Panc1 (cell line): ENCODE measurements at regions not wholly inside any gene's neighbourhood (a gene's known extent, or its start where the extent isn't known, plus 50 kb on each side); places are given as distances from the start of the nearest gene placed in this dataset.

Experiments
- ATAC-seq: fragments of 200-7000 bp; cut with Tn5 transposase; 2 replicates; pipeline ENCODE4 v1.9.1; 2020; ENCODE audit warnings: mild to moderate bottlenecking, moderate library complexity
- BruUV-seq: library from RNA; stranded (reverse); fragments of 400-500 nt; replicated peaks from 2 replicates; lab custom pipeline; 2021; lab: Mats Ljungman, UMichigan
- CTCF ChIA-PET: fragments of 300-600 bp; sonication (Branson Sonifier 250); formaldehyde crosslinking; loops from one replicate; lab custom pipeline; 2022; ENCODE audit warnings: antibody characterized with exemption; lab: Charles Lee
- POLR2A ChIA-PET: fragments of 300-600 bp; sonication (Branson Sonifier 250); formaldehyde crosslinking; loops from one replicate; lab custom pipeline; 2022; ENCODE audit warnings: antibody characterized with exemption; lab: Charles Lee
- DNase-seq: peaks from one replicate; pipeline ENCODE4 v3.0.0-alpha.2; 2010; ENCODE audit warnings: low read depth, low spot score
- H3K27ac ChIP-seq: 2 replicates; pipeline ENCODE4 v1.5.1; 2011; ENCODE audit warnings: mild to moderate bottlenecking, low read length, inconsistent platforms
- H3K27me3 ChIP-seq: fragments of 200-500 bp; sonication (Bioruptor generic); 2 replicates; pipeline ENCODE4 v1.6.0; 2014; ENCODE audit warnings: low read length, inconsistent platforms; ENCODE audit not compliant: control insufficient read depth, insufficient read depth
- H3K36me3 ChIP-seq: fragments of 200-500 bp; sonication (Bioruptor generic); 2 replicates; pipeline ENCODE4 v1.5.1; 2014; ENCODE audit warnings: inconsistent platforms, mild to moderate bottlenecking, low read length, moderate library complexity; ENCODE audit not compliant: control insufficient read depth, insufficient read depth
- H3K4me1 ChIP-seq: 2 replicates; pipeline ENCODE4 v1.5.1; 2011; ENCODE audit warnings: inconsistent platforms, mild to moderate bottlenecking, low read length, moderate library complexity; ENCODE audit not compliant: control insufficient read depth, insufficient read depth
- H3K4me3 ChIP-seq, 2 experiments: 2 replicates each; pipeline ENCODE4 v1.5.1; 2011 to 2012; ENCODE audit warnings: low read depth in 2 of 2, low read length in 2 of 2, mild to moderate bottlenecking in 2 of 2, inconsistent platforms in 1 of 2, moderate library complexity in 1 of 2
- H3K9me3 ChIP-seq: fragments of 200-500 bp; sonication (Bioruptor generic); 2 replicates; pipeline ENCODE4 v1.5.1; 2014; ENCODE audit warnings: low read depth, mild to moderate bottlenecking, inconsistent platforms, low read length, moderate library complexity; ENCODE audit not compliant: control insufficient read depth, insufficient read depth
- CTCF ChIP-seq: fragments of 450-650 bp; IDR thresholded peaks from 2 replicates; pipeline ENCODE4 v1.5.1; 2017; ENCODE audit warnings: mild to moderate bottlenecking
- POLR2AphosphoS5 ChIP-seq: IDR thresholded peaks from 2 replicates; pipeline ENCODE4 v1.6.1; 2012; ENCODE audit warnings: mild to moderate bottlenecking, low read depth, low read length, moderate library complexity
- SIN3A ChIP-seq: IDR thresholded peaks from 2 replicates; pipeline ENCODE4 v1.6.1; 2012; ENCODE audit warnings: low read depth, mild to moderate bottlenecking, low read length, moderate library complexity, borderline replicate concordance; ENCODE audit not compliant: insufficient read depth
- TCF7L2 ChIP-seq: IDR thresholded peaks from 2 replicates; pipeline ENCODE4 v1.6.1; 2011; ENCODE audit warnings: mild to moderate bottlenecking, low read depth, low read length, inconsistent platforms
- in situ Hi-C: cut with HindIII; loops from 2 replicates; pipeline ENCODE4 v1.10.0; 2016; ENCODE audit warnings: low sequenced_read_pairs, low pct_unique_long_range_greater_than_20kb
- intact Hi-C: fragments of 100-400 bp; cut with micrococcal nuclease; formaldehyde crosslinking; loops from one replicate; pipeline ENCODE4 v1.10.0; 2022; ENCODE audit not compliant: unreplicated experiment
- TF ChIP-seq, protein P1 (sequence below), 2 experiments: IDR thresholded peaks; 2 replicates each; pipeline ENCODE4 v1.6.1; 2011 to 2012; ENCODE audit warnings: low read depth in 2 of 2, control low read depth in 1 of 2, low read length in 1 of 2, mild to moderate bottlenecking in 1 of 2, moderate library complexity in 1 of 2; ENCODE audit not compliant: insufficient read depth in 1 of 2

DNA sequence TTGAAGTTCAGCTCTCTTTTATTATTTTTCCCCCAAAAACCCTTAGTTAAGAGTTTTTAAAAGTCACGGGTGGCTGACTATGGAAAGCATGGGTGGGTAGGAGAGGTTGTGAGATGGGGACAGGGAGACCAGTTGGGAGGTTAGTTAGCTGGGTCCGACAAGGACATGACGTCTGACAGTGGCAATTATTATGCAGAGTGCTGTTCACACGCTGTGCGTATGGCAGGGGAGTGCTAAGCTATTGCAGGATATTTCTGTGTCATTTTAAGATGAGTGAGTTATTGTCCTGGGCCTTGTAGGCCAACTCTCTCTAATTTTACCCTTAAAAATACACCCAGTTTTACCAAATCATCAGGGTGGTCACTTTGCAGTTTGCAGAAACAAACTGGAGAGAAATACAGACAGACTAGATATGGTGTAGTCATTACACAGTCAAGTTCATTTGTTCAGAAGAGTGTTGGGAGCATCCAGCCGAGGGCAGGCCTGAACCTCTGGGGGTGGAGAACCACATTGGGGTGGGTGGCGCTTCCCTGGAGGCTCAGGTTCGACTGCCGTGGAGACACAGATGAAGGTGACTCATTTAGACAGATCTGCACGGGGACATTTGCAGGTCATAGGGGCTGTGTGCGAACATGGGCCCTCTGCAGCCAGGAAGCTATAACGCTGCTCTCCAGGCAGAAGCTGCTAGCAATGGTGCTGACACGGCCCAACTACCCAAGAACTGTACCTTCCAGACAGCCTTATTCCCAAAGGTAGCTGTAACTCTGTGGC lies 307.6 kb downstream of the QKI start:
- DNase-seq (no peak), ATAC-seq (no peak)
- TF ChIP-seq CTCF (no peak), POLR2AphosphoS5 (no peak), TCF7L2 (no peak), SIN3A (no peak)
- TF ChIP-seq, protein P1, sequence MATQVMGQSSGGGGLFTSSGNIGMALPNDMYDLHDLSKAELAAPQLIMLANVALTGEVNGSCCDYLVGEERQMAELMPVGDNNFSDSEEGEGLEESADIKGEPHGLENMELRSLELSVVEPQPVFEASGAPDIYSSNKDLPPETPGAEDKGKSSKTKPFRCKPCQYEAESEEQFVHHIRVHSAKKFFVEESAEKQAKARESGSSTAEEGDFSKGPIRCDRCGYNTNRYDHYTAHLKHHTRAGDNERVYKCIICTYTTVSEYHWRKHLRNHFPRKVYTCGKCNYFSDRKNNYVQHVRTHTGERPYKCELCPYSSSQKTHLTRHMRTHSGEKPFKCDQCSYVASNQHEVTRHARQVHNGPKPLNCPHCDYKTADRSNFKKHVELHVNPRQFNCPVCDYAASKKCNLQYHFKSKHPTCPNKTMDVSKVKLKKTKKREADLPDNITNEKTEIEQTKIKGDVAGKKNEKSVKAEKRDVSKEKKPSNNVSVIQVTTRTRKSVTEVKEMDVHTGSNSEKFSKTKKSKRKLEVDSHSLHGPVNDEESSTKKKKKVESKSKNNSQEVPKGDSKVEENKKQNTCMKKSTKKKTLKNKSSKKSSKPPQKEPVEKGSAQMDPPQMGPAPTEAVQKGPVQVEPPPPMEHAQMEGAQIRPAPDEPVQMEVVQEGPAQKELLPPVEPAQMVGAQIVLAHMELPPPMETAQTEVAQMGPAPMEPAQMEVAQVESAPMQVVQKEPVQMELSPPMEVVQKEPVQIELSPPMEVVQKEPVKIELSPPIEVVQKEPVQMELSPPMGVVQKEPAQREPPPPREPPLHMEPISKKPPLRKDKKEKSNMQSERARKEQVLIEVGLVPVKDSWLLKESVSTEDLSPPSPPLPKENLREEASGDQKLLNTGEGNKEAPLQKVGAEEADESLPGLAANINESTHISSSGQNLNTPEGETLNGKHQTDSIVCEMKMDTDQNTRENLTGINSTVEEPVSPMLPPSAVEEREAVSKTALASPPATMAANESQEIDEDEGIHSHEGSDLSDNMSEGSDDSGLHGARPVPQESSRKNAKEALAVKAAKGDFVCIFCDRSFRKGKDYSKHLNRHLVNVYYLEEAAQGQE (IDR thresholded peaks at IDR 0.05; ENCODE audit: insufficient read depth in 1 of 2, low read depth in 2 of 2, low read length in 1 of 2): no peak
- ChIA-PET CTCF (no interaction called here), POLR2A (no interaction called here)
- intact Hi-C loops (no loop called here), in situ Hi-C loops (no loop called here)
- Histone ChIP-seq H3K27me3 (peaks cover 2% of the 10 kb centered on the region; the same call in 1 of the 2 replicates), H3K36me3 (no peaks in the 10 kb centered on the region), H3K4me1 (no peaks in the 10 kb centered on the region), H3K4me3 (no peak overlapping the region), H3K9me3 (no peaks in the 10 kb centered on the region), H3K27ac (no peak overlapping the region)
- no TSS peak for BruUV-seq

GRCh38 chr6:163721435-163721834 lies 306.9 kb downstream of the QKI start:
- CTCF ChIA-PET: no interaction called here
- intact Hi-C loops: no loop called here
- TF ChIP-seq POLR2AphosphoS5 (no peak), SIN3A (no peak), CTCF (no peak), TCF7L2 (no peak)
- TF ChIP-seq, protein P1 (IDR thresholded peaks at IDR 0.05; ENCODE audit: insufficient read depth in 1 of 2, low read depth in 2 of 2, low read length in 1 of 2): no peak
- in situ Hi-C loops: no loop called here
- no peak for DNase-seq
- no peak overlapping the region for H3K4me3 ChIP-seq
- no peak overlapping the region for H3K27ac ChIP-seq
- no peak for ATAC-seq
- POLR2A ChIA-PET: no interaction called here
- BruUV-seq: no TSS peak
- H3K27me3 ChIP-seq: peaks cover 2% of the 10 kb centered on the region; the same call in 1 of the 2 replicates
- H3K36me3 ChIP-seq: no peaks in the 10 kb centered on the region
- H3K9me3 ChIP-seq: no peaks in the 10 kb centered on the region
- no peaks in the 10 kb centered on the region for H3K4me1 ChIP-seq
